ENCODE measurements at regions not wholly inside any gene's neighbourhood (a gene's known extent, or its start where the extent isn't known, plus 50 kb on each side); places are given as distances from the start of the nearest gene placed in this dataset.

- no peak overlapping the region for H3K4me3 ChIP-seq
- no peaks in the 10 kb centered on the region for H3K4me1 ChIP-seq (replicated peaks in 1 of 2; ENCODE audit: control insufficient read depth in 2 of 2, insufficient read depth in 2 of 2, low read length in 2 of 2)
- no peaks in the 10 kb centered on the region for H3K9me3 ChIP-seq (replicated peaks; ENCODE audit: control insufficient read depth, insufficient read depth, low read depth, low read length)
- intact Hi-C loops (cut with micrococcal nuclease) (no loop called here), in situ Hi-C loops (cut with MboI) (no loop called here)
- H3K9ac ChIP-seq (ENCODE audit: insufficient read depth in 1 of 2, low read depth in 2 of 2, low read length in 2 of 2) = no peak overlapping the region
- FAIRE-seq (no peak), DNase-seq (ENCODE audit: extremely low read depth in 1 of 4, low spot score in 3 of 4) (no peak), ATAC-seq (no peak)
- H3K27ac ChIP-seq (ENCODE audit: extremely low read depth, low read depth, low read length) = no peak overlapping the region
- H4K20me1 ChIP-seq (replicated peaks; ENCODE audit: control insufficient read depth, insufficient read depth, low read length) = no peaks in the 10 kb centered on the region
- no peak for TF ChIP-seq MED1 (CRISPR knock-in tag; IDR thresholded peaks at IDR 0.05; ENCODE audit: borderline replicate concordance)
- no peak for TF ChIP-seq TAL1 (IDR thresholded peaks at IDR 0.05)
- TF ChIP-seq ZNF507 (tag; conservative IDR thresholded peaks at IDR 0.05) = no peak
- no peak for TF ChIP-seq AFF1 (IDR thresholded peaks at IDR 0.05; ENCODE audit: low read depth in 1 of 2, partially characterized antibody in 2 of 2)
- CTCF ChIA-PET (ENCODE audit: low intra/inter-chr PET ratio) = no interaction called here
- H3K79me2 ChIP-seq (ENCODE audit: control insufficient read depth, insufficient read depth, low read length) = no peaks in the 10 kb centered on the region
- no peaks in the 10 kb centered on the region for H3K27me3 ChIP-seq (ENCODE audit: control insufficient read depth in 2 of 2, insufficient read depth in 2 of 2, low read length in 2 of 2)
- no peak overlapping the region for H3K4me2 ChIP-seq (ENCODE audit: insufficient read depth, low read length)
- no peaks in the 10 kb centered on the region for H3K9me1 ChIP-seq (ENCODE audit: control insufficient read depth, insufficient read depth, low read length)
- no peaks in the 10 kb centered on the region for H3K36me3 ChIP-seq (ENCODE audit: control insufficient read depth, insufficient read depth, low read length)
- no peak overlapping the region for H2AFZ ChIP-seq (ENCODE audit: low read depth, low read length)
- 14% methylated on average over 2 of the region's 2 CpGs for WGBS (ENCODE audit: insufficient coverage, low coverage, missing lambda C conversion rate)
- no TSS peak for BruUV-seq (replicated peaks)
- POLR2A ChIA-PET = no interaction called here
Observed at GRCh38 chr4:11631416-11631815, 202.7 kb upstream of the HS3ST1 start.

All from K562 (cell line).